GM18498 (cell line): ENCODE measurements at regions not wholly inside any gene's neighbourhood (a gene's known extent, or its start where the extent isn't known, plus 50 kb on each side); places are given as distances from the start of the nearest gene placed in this dataset.

Source experiments
- ATAC-seq: cut with Tn5 transposase; IDR thresholded peaks from one replicate; pipeline ENCODE4 v1.9.1; 2021; ENCODE audit warnings: mild to moderate bottlenecking, moderate library complexity; ENCODE audit not compliant: unreplicated experiment

GRCh38 chr12:70151993-70152392 lies 91.2 kb upstream of the CNOT2 start:
- no peak for ATAC-seq

GRCh38 chr12:70154087-70154638 lies 89.1 kb upstream of the CNOT2 start:
- no peak for ATAC-seq

- no peak for ATAC-seq
These were observed 88.2 kb upstream of the CNOT2 start for GRCh38 chr12:70154960-70155589.

- ATAC-seq, result no peak
These were observed 86.1 kb upstream of the CNOT2 start for GRCh38 chr12:70157099-70157498.

- ATAC-seq, result no peak
These were observed 77.8 kb upstream of the CNOT2 start for GRCh38 chr12:70165450-70165849.

GRCh38 chr12:70176290-70176689 lies 66.9 kb upstream of the CNOT2 start:
- ATAC-seq, result no peak

GRCh38 chr12:70177631-70178030 lies 65.6 kb upstream of the CNOT2 start:
- no peak for ATAC-seq

GRCh38 chr12:70178038-70178437 lies 65.2 kb upstream of the CNOT2 start:
- no peak for ATAC-seq

- ATAC-seq, result no peak
These were observed 63.1 kb upstream of the CNOT2 start for GRCh38 chr12:70180130-70180529.

GRCh38 chr12:70185301-70185700 lies 57.9 kb upstream of the CNOT2 start:
- no peak for ATAC-seq

- ATAC-seq, result no peak
These were observed 56.8 kb upstream of the CNOT2 start for GRCh38 chr12:70186436-70186835.

- no peak for ATAC-seq
These were observed 52.8 kb upstream of the CNOT2 start for GRCh38 chr12:70190262-70191010.
